ENCODE measurements at regions not wholly inside any gene's neighbourhood (a gene's known extent, or its start where the extent isn't known, plus 50 kb on each side); places are given as distances from the start of the nearest gene placed in this dataset.

GRCh38 chr21:23743821-23744220 is 1863.5 kb downstream of the MRPL39 start:
- no peak for DNase-seq (ENCODE audit: low read depth)
- H3K4me3 ChIP-seq (ENCODE audit: low read length) = no peak overlapping the region
- no peak for TF ChIP-seq CTCF (conservative IDR thresholded peaks at IDR 0.05; ENCODE audit: low read depth, low read length)

- H3K4me3 ChIP-seq (ENCODE audit: low read length) = no peak overlapping the region
- no peak for DNase-seq (ENCODE audit: low read depth)
- TF ChIP-seq CTCF (conservative IDR thresholded peaks at IDR 0.05; ENCODE audit: low read depth, low read length) = no peak
Measured at GRCh38 chr21:23740463-23740862, 1866.8 kb downstream of the MRPL39 start.

DNA sequence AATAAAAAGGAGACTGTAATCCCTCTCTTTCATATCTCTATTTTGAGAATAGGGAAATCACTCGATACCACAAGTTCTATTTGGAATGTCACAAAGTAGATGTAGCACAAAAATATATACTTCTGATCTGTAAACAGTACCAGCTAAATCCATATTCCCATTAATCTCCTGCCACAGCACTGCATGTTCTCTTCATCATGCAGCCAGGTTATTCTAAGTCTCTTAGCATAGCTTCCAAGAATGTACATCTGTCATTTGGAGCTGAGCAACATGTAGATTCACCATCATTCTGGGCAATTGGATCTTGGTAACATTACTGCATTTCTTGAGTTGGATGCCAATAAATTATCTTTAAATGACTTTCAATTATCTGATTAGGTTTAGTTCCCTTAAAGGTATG is 1874.5 kb downstream of the MRPL39 start:
- TF ChIP-seq CTCF (conservative IDR thresholded peaks at IDR 0.05; ENCODE audit: low read depth, low read length) = no peak
- no peak for DNase-seq (ENCODE audit: low read depth)

GRCh38 chr21:23729331-23729730 is 1878.0 kb downstream of the MRPL39 start:
- no peak overlapping the region for H3K4me3 ChIP-seq (ENCODE audit: low read length)
- DNase-seq (ENCODE audit: low read depth) = no peak
- TF ChIP-seq CTCF (conservative IDR thresholded peaks at IDR 0.05; ENCODE audit: low read depth, low read length) = no peak

More for the DNA sequence above, 1874.5 kb downstream of the MRPL39 start:
- no peak overlapping the region for H3K4me3 ChIP-seq (ENCODE audit: low read length)

GRCh38 chr21:23725576-23725975 is 1881.7 kb downstream of the MRPL39 start:
- no peak for DNase-seq (ENCODE audit: low read depth)
- TF ChIP-seq CTCF (conservative IDR thresholded peaks at IDR 0.05; ENCODE audit: low read depth, low read length) = no peak
- H3K4me3 ChIP-seq (ENCODE audit: low read length) = no peak overlapping the region

DNA sequence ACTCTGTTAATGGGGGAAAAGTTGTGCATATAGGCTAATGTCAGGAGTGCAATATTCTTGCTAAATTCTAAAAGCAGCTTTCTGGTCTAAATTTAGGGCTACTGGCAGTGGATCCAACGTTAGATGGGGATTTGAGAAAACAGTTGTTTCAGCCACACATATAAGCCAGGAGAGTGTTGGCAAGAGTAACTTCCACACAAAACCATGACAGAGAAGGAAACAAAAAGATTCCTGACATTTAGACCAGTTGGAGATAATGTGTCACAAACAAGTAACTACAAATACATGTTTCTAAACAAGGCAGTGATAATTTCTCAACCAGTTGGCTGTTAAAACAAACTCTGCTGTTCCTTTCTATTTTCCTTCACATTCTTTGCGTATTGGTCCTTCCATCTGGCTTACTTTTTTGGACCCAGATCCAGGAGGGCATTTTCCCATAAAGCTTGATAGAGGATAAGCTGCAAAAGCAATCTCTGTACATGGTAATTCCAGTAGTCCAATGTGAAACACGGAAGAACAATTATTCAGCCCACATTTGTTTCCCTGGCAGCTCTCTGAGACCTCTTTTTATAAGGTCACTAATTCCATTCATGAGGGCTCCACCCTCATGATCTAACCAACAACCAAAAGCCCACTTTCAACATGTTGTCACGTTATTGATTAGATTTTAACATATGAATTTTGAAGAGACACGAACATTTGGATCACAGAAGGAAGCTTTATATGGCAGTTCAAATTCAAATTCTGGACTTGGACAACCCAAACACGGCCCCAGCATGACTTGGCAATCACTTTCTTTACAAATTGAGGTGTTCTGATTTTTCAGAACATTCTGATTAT is 1888.6 kb downstream of the MRPL39 start:
- H3K4me3 ChIP-seq (ENCODE audit: low read length) = no peak overlapping the region
- no peak for TF ChIP-seq CTCF (conservative IDR thresholded peaks at IDR 0.05; ENCODE audit: low read depth, low read length)
- no peak for DNase-seq (ENCODE audit: low read depth)

GRCh38 chr21:23712166-23712565 is 1895.1 kb downstream of the MRPL39 start:
- no peak for TF ChIP-seq CTCF (conservative IDR thresholded peaks at IDR 0.05; ENCODE audit: low read depth, low read length)
- no peak for DNase-seq (ENCODE audit: low read depth)
- no peak overlapping the region for H3K4me3 ChIP-seq (ENCODE audit: low read length)

Measured in retinal pigment epithelial cell (primary cell).